GM23338 (cell line): ENCODE measurements at regions not wholly inside any gene's neighbourhood (a gene's known extent, or its start where the extent isn't known, plus 50 kb on each side); places are given as distances from the start of the nearest gene placed in this dataset.

Experiments used
- ATAC-seq: fragments of 200-7000 bp; cut with Tn5 transposase; 3 replicates; pipeline ENCODE4 v1.9.1; 2020
- DNase-seq: peaks from one replicate; pipeline ENCODE4 v3.0.0-alpha.2; 2015; ENCODE audit warnings: low spot score
- H2AFZ ChIP-seq: fragments of 200-600 bp; sonication (generic); 2 replicates; pipeline ENCODE4 v1.8.0; 2016; ENCODE audit warnings: antibody characterized with exemption, mild to moderate bottlenecking, moderate library complexity
- H3F3A ChIP-seq: fragments of 200-600 bp; sonication (generic); replicated peaks from 2 replicates; pipeline ENCODE4 v1.8.0; 2017; ENCODE audit warnings: antibody characterized with exemption, mixed run types, low read depth
- H3K27ac ChIP-seq: fragments of 200-600 bp; sonication (generic); 2 replicates; pipeline ENCODE4 v1.6.1; 2016; ENCODE audit warnings: low read depth
- H3K27me3 ChIP-seq: fragments of 200-600 bp; sonication (generic); 2 replicates; pipeline ENCODE4 v1.8.0; 2016; ENCODE audit warnings: mild to moderate bottlenecking, mixed run types, moderate library complexity; ENCODE audit not compliant: insufficient read depth
- H3K36me3 ChIP-seq: fragments of 200-600 bp; sonication (generic); 2 replicates; pipeline ENCODE4 v1.8.0; 2016; ENCODE audit warnings: mild to moderate bottlenecking; ENCODE audit not compliant: insufficient read depth
- H3K4me1 ChIP-seq: fragments of 200-600 bp; sonication (generic); 2 replicates; pipeline ENCODE4 v1.8.0; 2016; ENCODE audit warnings: mild to moderate bottlenecking, moderate library complexity; ENCODE audit not compliant: insufficient read depth
- H3K4me2 ChIP-seq: fragments of 200-600 bp; sonication (generic); 2 replicates; pipeline ENCODE4 v1.7.1; 2017; ENCODE audit warnings: mixed run types
- H3K4me3 ChIP-seq: fragments of 200-600 bp; sonication (generic); 2 replicates; pipeline ENCODE4 v1.6.1; 2016; ENCODE audit warnings: mixed run types
- H3K79me2 ChIP-seq: fragments of 200-600 bp; sonication (generic); replicated peaks from 2 replicates; pipeline ENCODE4 v1.8.0; 2017; ENCODE audit warnings: mild to moderate bottlenecking; ENCODE audit not compliant: insufficient read depth
- H3K9me2 ChIP-seq: fragments of 200-600 bp; sonication (generic); 2 replicates; pipeline ENCODE4 v1.8.0; 2017; ENCODE audit not compliant: insufficient read depth
- H4K20me1 ChIP-seq: fragments of 200-600 bp; sonication (generic); replicated peaks from 2 replicates; pipeline ENCODE4 v1.8.0; 2017; ENCODE audit warnings: mild to moderate bottlenecking; ENCODE audit not compliant: insufficient read depth
- H3K27ac Mint-ChIP-seq: 2 replicates; pipeline ENCODE4 v1.8.0; 2020; ENCODE audit warnings: inconsistent platforms, mild to moderate bottlenecking, moderate library complexity, mixed read lengths
- H3K27me3 Mint-ChIP-seq: 3 replicates; pipeline ENCODE4 v1.8.0; 2022; ENCODE audit warnings: low read depth, mild to moderate bottlenecking, moderate library complexity, mixed read lengths, inconsistent platforms; ENCODE audit not compliant: insufficient read depth, poor library complexity
- H3K36me3 Mint-ChIP-seq: 3 replicates; pipeline ENCODE4 v1.8.0; 2021; ENCODE audit warnings: low read depth, mild to moderate bottlenecking, inconsistent platforms, moderate library complexity, mixed read lengths
- H3K4me1 Mint-ChIP-seq: 3 replicates; pipeline ENCODE4 v1.8.0; 2020; ENCODE audit warnings: mild to moderate bottlenecking, inconsistent platforms, mixed read lengths
- H3K4me3 Mint-ChIP-seq: 3 replicates; pipeline ENCODE4 v1.8.0; 2021; ENCODE audit warnings: moderate library complexity, mild to moderate bottlenecking, inconsistent platforms, mixed read lengths
- H3K9me3 Mint-ChIP-seq: 3 replicates; pipeline ENCODE4 v1.8.0; 2020; ENCODE audit warnings: moderate library complexity, mild to moderate bottlenecking, inconsistent platforms, mixed read lengths
- CTCF ChIP-seq, 2 experiments: fragments of 200-600 bp in 1 of 2; sonication (generic) in 1 of 2; conservative IDR thresholded peaks; 2 replicates each; pipeline versions ENCODE4 v1.5.1 to v1.6.1; 2016 to 2017; ENCODE audit warnings: antibody characterized with exemption in 2 of 2, low read depth in 2 of 2, mild to moderate bottlenecking in 2 of 2, moderate library complexity in 1 of 2
- JUNB ChIP-seq: IDR thresholded peaks from one replicate; pipeline ENCODE4 v1.6.1; 2016; ENCODE audit warnings: antibody characterized with exemption; ENCODE audit not compliant: unreplicated experiment
- ZNF331 ChIP-seq: fragments of 250-450 bp; sonication (Bioruptor Pico); IDR thresholded peaks from 2 replicates; pipeline ENCODE4 v1.5.0; 2020; ENCODE audit warnings: low read depth, mild to moderate bottlenecking, moderate library complexity
- ZNF462 ChIP-seq: fragments of 250-450 bp; sonication (Bioruptor Pico); IDR thresholded peaks from 2 replicates; pipeline ENCODE4 v1.5.0; 2020; ENCODE audit warnings: mild to moderate bottlenecking, moderate library complexity

GRCh38 chr5:159441441-159441840 lies 111.2 kb upstream of the IL12B start:
- ATAC-seq: peak; percentile 85
- H3K4me1 Mint-ChIP-seq: peaks cover 18% of the 10 kb centered on the region
- no peaks in the 10 kb centered on the region for H3K36me3 ChIP-seq

More at GRCh38 chr5:159441441-159441840, 111.2 kb upstream of the IL12B start:
- H3K4me3 ChIP-seq: no peak overlapping the region
- no peaks in the 10 kb centered on the region for H3F3A ChIP-seq
- no peak overlapping the region for H3K4me2 ChIP-seq
- Mint-ChIP-seq H3K27me3 (no peaks in the 10 kb centered on the region), H3K4me3 (no peak overlapping the region), H3K9me3 (no peaks in the 10 kb centered on the region), H3K36me3 (no peaks in the 10 kb centered on the region), H3K27ac (no peak overlapping the region)
- H3K27me3 ChIP-seq: no peaks in the 10 kb centered on the region
- TF ChIP-seq CTCF (conservative IDR thresholded peaks at IDR 0.05; ENCODE audit: low read depth in 2 of 2) (peak; percentile 42 to 60), ZNF331 (CRISPR knock-in tag) (no peak), ZNF462 (CRISPR knock-in tag) (0 out of 2 replicates have a peak, but pooled peaks have one; percentile 7), JUNB (no peak)
- H4K20me1 ChIP-seq: no peaks in the 10 kb centered on the region
- H3K79me2 ChIP-seq: no peaks in the 10 kb centered on the region
- peaks cover 11% of the 10 kb centered on the region for H3K4me1 ChIP-seq
- DNase-seq: peak; percentile 68
- no peaks in the 10 kb centered on the region for H3K9me2 ChIP-seq
- H2AFZ ChIP-seq: peak overlapping the region; percentile 98; the same call in 1 of the 2 replicates
- H3K27ac ChIP-seq: no peak overlapping the region
